22Rv1 (cell line): ENCODE measurements at regions not wholly inside any gene's neighbourhood (a gene's known extent, or its start where the extent isn't known, plus 50 kb on each side); places are given as distances from the start of the nearest gene placed in this dataset.

Source experiments
- H3K27ac ChIP-seq: fragments of 450-650 bp; 2 replicates; pipeline ENCODE4 v1.5.1; 2017
- ZFX ChIP-seq: fragments of 450-650 bp; IDR thresholded peaks from 2 replicates; pipeline ENCODE4 v1.6.1; 2017; ENCODE audit warnings: antibody characterized with exemption, borderline replicate concordance
- TF ChIP-seq, protein P1 (sequence below): fragments of 450-650 bp; IDR thresholded peaks from 2 replicates; pipeline ENCODE4 v1.5.1; 2017; ENCODE audit warnings: mild to moderate bottlenecking

- TF ChIP-seq, protein P1, sequence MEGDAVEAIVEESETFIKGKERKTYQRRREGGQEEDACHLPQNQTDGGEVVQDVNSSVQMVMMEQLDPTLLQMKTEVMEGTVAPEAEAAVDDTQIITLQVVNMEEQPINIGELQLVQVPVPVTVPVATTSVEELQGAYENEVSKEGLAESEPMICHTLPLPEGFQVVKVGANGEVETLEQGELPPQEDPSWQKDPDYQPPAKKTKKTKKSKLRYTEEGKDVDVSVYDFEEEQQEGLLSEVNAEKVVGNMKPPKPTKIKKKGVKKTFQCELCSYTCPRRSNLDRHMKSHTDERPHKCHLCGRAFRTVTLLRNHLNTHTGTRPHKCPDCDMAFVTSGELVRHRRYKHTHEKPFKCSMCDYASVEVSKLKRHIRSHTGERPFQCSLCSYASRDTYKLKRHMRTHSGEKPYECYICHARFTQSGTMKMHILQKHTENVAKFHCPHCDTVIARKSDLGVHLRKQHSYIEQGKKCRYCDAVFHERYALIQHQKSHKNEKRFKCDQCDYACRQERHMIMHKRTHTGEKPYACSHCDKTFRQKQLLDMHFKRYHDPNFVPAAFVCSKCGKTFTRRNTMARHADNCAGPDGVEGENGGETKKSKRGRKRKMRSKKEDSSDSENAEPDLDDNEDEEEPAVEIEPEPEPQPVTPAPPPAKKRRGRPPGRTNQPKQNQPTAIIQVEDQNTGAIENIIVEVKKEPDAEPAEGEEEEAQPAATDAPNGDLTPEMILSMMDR, result no peak
- no peak for TF ChIP-seq ZFX
- no peak overlapping the region for H3K27ac ChIP-seq
Observed at GRCh38 chr12:75579552-75579951, 68.1 kb upstream of the KRR1 start.

- TF ChIP-seq, protein P1, result no peak
Observed at GRCh38 chr12:75578546-75578945, 67.1 kb upstream of the KRR1 start.

GRCh38 chr12:75577812-75578211 lies 66.4 kb upstream of the KRR1 start:
- H3K27ac ChIP-seq, result no peak overlapping the region
- TF ChIP-seq, protein P1, result no peak
- no peak for TF ChIP-seq ZFX

More at GRCh38 chr12:75578546-75578945, 67.1 kb upstream of the KRR1 start:
- no peak overlapping the region for H3K27ac ChIP-seq

GRCh38 chr12:75571656-75572205 lies 60.3 kb upstream of the KRR1 start:
- H3K27ac ChIP-seq, result no peak overlapping the region
- TF ChIP-seq, protein P1, result no peak
- TF ChIP-seq ZFX, result no peak

- H3K27ac ChIP-seq, result no peak overlapping the region
- TF ChIP-seq, protein P1, result no peak
Observed at GRCh38 chr12:75571204-75571603, 59.8 kb upstream of the KRR1 start.

DNA sequence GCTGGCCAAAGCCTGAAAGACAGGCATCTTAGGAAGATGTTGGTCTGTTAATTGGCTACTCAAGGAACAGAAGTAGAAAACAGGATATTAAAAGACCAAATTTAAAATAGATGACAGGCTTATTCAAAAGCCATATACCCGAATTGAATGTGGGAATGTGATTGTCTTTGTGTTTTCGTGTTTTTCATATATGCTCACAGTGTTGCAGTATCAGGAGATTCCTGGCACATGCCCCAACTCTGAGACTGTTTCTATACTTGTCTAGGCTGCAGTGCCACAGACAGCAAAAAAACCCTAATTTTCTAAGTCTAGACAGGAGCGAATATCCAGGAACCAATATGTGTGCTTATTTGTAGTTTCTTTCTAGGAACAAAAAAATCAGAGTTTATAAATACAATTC lies 57.4 kb upstream of the KRR1 start:
- no peak overlapping the region for H3K27ac ChIP-seq
- no peak for TF ChIP-seq ZFX
- TF ChIP-seq, protein P1, result no peak

DNA sequence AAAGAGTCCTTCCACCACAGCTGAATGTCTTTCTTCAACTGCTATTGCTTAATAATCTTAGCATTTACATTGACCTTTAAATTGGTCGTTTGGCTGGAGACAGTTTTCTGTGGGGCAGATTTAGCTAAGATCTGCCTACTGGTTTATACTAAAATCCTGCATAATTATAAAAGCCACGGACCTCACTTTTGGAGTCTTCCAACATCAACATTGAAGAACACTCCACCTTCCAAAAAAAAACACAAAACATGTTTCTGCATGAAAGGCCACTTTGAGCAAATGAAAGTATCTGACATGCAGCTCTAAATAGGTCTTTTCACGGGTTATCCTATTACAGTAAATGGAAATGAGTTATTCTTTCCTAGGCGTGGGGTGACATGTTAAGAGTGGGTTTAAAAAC lies 57.0 kb upstream of the KRR1 start:
- H3K27ac ChIP-seq, result no peak overlapping the region
- no peak for TF ChIP-seq ZFX
- TF ChIP-seq, protein P1, result no peak
